ENCODE measurements at regions not wholly inside any gene's neighbourhood (a gene's known extent, or its start where the extent isn't known, plus 50 kb on each side); places are given as distances from the start of the nearest gene placed in this dataset.

DNA sequence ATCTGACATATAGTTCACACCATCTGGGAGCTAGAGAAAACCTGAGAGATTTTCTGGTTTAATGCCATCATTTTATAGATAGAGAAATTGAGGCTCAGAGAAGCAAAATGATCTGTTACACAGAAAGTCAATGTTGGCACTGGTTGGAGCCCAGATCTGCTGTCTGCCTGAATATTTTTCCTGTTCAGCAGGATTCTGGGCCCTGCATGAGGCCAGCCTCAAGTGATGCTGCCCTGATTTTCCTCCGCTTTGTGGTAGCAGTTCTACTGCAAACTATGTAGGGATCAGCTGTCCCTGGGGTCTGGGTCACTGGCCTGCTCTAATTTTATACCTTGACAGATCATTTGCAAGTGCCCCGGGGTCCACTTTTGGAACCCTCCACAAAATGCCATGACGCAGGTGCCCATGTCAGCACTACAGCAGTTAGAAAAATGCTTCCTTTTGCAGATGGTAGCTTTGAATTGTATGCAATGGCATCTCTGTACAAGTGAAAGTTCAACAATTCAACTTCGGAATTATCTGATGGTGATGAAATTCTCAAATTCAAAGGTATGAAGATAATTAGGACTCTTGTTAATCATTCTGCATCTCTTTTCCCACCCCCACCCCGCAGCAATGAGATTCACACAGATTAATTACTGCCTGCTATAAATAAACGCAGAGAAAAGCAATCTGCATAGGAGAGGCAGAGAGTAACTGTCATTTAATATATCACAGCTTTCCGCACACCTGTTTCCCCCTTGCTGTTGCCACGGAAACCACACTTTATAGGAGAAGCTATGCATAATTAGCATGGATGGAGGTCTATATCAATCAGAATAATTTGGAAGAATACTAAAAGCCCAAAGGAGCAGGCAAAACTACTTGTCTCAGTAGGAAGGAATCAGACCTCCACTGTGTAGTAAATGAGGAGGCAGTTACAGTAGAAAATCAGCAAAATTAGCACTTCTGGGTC, 222.6 kb downstream of the PDCD6IP start:
- no peak overlapping the region for H3K4me3 ChIP-seq (ENCODE audit: low read depth, low read length)
- no peak for DNase-seq (ENCODE audit: low read depth)
- TF ChIP-seq, protein P1, sequence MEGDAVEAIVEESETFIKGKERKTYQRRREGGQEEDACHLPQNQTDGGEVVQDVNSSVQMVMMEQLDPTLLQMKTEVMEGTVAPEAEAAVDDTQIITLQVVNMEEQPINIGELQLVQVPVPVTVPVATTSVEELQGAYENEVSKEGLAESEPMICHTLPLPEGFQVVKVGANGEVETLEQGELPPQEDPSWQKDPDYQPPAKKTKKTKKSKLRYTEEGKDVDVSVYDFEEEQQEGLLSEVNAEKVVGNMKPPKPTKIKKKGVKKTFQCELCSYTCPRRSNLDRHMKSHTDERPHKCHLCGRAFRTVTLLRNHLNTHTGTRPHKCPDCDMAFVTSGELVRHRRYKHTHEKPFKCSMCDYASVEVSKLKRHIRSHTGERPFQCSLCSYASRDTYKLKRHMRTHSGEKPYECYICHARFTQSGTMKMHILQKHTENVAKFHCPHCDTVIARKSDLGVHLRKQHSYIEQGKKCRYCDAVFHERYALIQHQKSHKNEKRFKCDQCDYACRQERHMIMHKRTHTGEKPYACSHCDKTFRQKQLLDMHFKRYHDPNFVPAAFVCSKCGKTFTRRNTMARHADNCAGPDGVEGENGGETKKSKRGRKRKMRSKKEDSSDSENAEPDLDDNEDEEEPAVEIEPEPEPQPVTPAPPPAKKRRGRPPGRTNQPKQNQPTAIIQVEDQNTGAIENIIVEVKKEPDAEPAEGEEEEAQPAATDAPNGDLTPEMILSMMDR (IDR thresholded peaks at IDR 0.05; ENCODE audit: low read depth, low read length): no peak
- TF ChIP-seq, protein P2, sequence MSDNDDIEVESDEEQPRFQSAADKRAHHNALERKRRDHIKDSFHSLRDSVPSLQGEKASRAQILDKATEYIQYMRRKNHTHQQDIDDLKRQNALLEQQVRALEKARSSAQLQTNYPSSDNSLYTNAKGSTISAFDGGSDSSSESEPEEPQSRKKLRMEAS (IDR thresholded peaks at IDR 0.05; ENCODE audit: low read depth, low read length): no peak
- TF ChIP-seq MYC (IDR thresholded peaks at IDR 0.05; ENCODE audit: low read depth, low read length): no peak
- no peak for TF ChIP-seq POLR2A (IDR thresholded peaks at IDR 0.05; ENCODE audit: extremely low read depth, insufficient read length)

DNA sequence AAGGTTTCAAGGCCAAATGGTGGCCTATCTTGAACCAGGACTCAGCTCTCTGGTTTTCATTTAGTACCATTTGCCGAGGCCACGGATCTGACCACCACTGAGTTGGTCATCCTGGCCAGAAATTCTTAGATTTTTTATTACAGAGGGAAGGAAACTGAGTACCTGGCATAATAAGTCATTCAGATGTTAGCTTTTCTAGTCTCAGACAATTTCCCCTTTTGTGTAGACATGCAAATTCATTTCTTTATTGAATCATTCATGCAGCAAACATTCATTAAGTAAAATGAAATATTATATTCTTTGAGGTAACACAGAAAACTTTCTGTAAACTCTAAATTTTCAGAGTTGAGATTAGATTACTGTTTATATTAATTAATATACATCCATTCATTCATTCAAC, 223.7 kb downstream of the PDCD6IP start:
- no peak overlapping the region for H3K4me3 ChIP-seq (ENCODE audit: low read depth, low read length)
- TF ChIP-seq, protein P2 (IDR thresholded peaks at IDR 0.05; ENCODE audit: low read depth, low read length): no peak
- TF ChIP-seq POLR2A (IDR thresholded peaks at IDR 0.05; ENCODE audit: extremely low read depth, insufficient read length): no peak
- TF ChIP-seq MYC (IDR thresholded peaks at IDR 0.05; ENCODE audit: low read depth, low read length): no peak
- TF ChIP-seq, protein P1 (IDR thresholded peaks at IDR 0.05; ENCODE audit: low read depth, low read length): no peak
- no peak for DNase-seq (ENCODE audit: low read depth)

DNA sequence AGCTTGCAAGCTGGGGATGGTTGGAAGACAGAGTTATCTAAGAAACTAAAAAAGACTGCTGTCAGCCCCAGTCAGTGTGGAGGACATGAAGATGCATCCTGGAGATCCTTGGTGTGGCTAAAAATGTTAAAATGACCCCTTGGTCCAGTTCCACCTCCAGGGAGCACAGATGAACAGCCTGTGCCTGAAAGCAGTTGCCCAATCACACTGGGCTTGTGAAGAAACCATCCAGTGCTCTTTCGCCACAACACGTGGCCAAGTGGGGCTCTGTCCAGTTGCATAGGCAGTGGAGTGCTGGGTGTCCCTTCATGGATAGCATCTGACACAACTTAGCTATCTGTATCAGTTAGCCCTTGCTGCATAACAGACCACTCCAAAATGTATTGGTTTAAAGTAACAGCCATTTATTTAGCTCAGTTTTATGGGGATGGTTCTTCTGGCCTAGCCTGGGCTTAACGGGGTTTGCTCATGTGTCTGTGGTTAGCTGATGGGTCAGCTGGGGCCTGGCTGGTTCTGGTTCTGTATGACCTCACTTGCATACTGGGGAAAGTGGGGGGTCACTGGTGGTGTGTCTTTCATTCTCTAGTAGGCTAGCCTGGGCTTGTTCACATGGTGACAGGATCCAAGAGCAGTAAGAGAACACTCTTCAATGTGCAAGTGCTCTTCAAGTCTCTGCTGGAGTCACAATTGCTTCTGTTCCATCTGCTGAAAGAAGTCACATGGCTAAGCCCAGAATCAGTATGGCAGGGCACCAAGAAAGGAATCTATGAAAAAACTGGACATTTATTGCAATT, 226.2 kb downstream of the PDCD6IP start:
- TF ChIP-seq POLR2A (IDR thresholded peaks at IDR 0.05; ENCODE audit: extremely low read depth, insufficient read length) (no peak), MYC (IDR thresholded peaks at IDR 0.05; ENCODE audit: low read depth, low read length) (0 out of 2 replicates have a peak, but pooled peaks have one; percentile 22)
- TF ChIP-seq, protein P2 (IDR thresholded peaks at IDR 0.05; ENCODE audit: low read depth, low read length): peak; percentile 26; the same call in 1 of the 2 replicates
- TF ChIP-seq, protein P1 (IDR thresholded peaks at IDR 0.05; ENCODE audit: low read depth, low read length): no peak
- H3K4me3 ChIP-seq (ENCODE audit: low read depth, low read length): no peak overlapping the region
- peak; percentile 9 for DNase-seq (ENCODE audit: low read depth)

DNA sequence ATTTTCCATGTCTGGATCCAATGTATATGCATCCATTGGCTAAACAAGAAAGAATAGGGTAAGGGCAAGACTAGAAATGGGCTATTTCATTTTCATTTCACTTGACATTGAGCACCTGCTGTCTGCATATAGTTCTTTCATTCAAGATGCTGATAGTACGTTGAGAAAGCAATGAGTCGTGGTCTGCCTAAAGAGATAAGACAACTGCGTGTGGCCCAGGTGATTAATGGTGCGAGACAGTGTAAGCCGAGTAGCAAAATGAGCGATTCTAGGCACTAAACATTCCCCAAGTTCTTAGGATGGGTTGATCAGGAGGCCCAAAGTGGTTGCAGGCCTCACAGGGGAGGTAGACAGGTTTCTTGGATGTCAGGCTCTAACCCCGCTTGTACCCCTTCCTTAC, 235.4 kb downstream of the PDCD6IP start:
- TF ChIP-seq, protein P1 (IDR thresholded peaks at IDR 0.05; ENCODE audit: low read depth, low read length): no peak
- TF ChIP-seq, protein P2 (IDR thresholded peaks at IDR 0.05; ENCODE audit: low read depth, low read length): no peak
- TF ChIP-seq MYC (IDR thresholded peaks at IDR 0.05; ENCODE audit: low read depth, low read length) (no peak), POLR2A (IDR thresholded peaks at IDR 0.05; ENCODE audit: extremely low read depth, insufficient read length) (no peak)
- DNase-seq (ENCODE audit: low read depth): no peak
- no peak overlapping the region for H3K4me3 ChIP-seq (ENCODE audit: low read depth, low read length)

GRCh38 chr3:34034840-34035239, 236.4 kb downstream of the PDCD6IP start:
- no peak for TF ChIP-seq POLR2A (IDR thresholded peaks at IDR 0.05; ENCODE audit: extremely low read depth, insufficient read length)
- TF ChIP-seq, protein P1 (IDR thresholded peaks at IDR 0.05; ENCODE audit: low read depth, low read length): no peak
- DNase-seq (ENCODE audit: low read depth): no peak
- H3K4me3 ChIP-seq (ENCODE audit: low read depth, low read length): no peak overlapping the region
